Endothelial cell of umbilical vein (primary cell): ENCODE measurements at regions not wholly inside any gene's neighbourhood (a gene's known extent, or its start where the extent isn't known, plus 50 kb on each side); places are given as distances from the start of the nearest gene placed in this dataset.

Experiments
- BruUV-seq: library from RNA; stranded (reverse); fragments of 400-500 nt; replicated peaks from 2 replicates; lab custom pipeline; 2021; lab: Mats Ljungman, UMichigan
- CTCF ChIA-PET: fragments of 300-600, 350-600 bp; sonication (Branson Sonifier 250); formaldehyde crosslinking; loops from one replicate; lab custom pipeline; 2021; ENCODE audit warnings: antibody characterized with exemption, inconsistent platforms; lab: Charles Lee
- POLR2A ChIA-PET: fragments of 300-600, 350-600 bp; sonication (Branson Sonifier 250); formaldehyde crosslinking; loops from one replicate; lab custom pipeline; 2021; ENCODE audit warnings: antibody characterized with exemption, inconsistent platforms; lab: Charles Lee
- DNase-seq: peaks from one replicate; pipeline ENCODE4 v3.0.0-alpha.2; 2011; ENCODE audit warnings: low read depth, low spot score
- FAIRE-seq: peaks from 2 replicates; lab custom pipeline; 2011; peaks lifted over from hg19 to GRCh38; lab: Jason Lieb, UNC
- H2AFZ ChIP-seq: 2 replicates; pipeline ENCODE4 v1.6.0; 2012; ENCODE audit warnings: low read depth, low read length, control low read depth, inconsistent platforms
- H3K27ac ChIP-seq: 2 replicates; pipeline ENCODE4 v1.5.1; 2011; ENCODE audit warnings: low read depth, mild to moderate bottlenecking, control low read depth, low read length, moderate library complexity; ENCODE audit not compliant: insufficient read depth
- H3K27me3 ChIP-seq, 2 experiments: 2 replicates each; pipeline versions ENCODE4 v1.6.0 to v1.6.1; 2011; ENCODE audit warnings: low read length in 2 of 2, mixed read lengths in 1 of 2; ENCODE audit not compliant: control insufficient read depth in 2 of 2, insufficient read depth in 2 of 2
- H3K36me3 ChIP-seq, 2 experiments: 2 replicates in 1 of 2; 3 replicates in 1 of 2; pipeline ENCODE4 v1.5.1; 2011; ENCODE audit warnings: low read length in 2 of 2, mild to moderate bottlenecking in 1 of 2, moderate library complexity in 1 of 2; ENCODE audit not compliant: control insufficient read depth in 2 of 2, insufficient read depth in 2 of 2; ENCODE audit errors: extremely low read depth in 1 of 2
- H3K4me1 ChIP-seq: 3 replicates; pipeline ENCODE4 v1.5.1; 2011; ENCODE audit warnings: mild to moderate bottlenecking, low read length; ENCODE audit not compliant: control insufficient read depth, insufficient read depth; ENCODE audit errors: extremely low read depth
- H3K4me2 ChIP-seq: 2 replicates; pipeline ENCODE4 v1.6.1; 2011; ENCODE audit warnings: low read length, control low read depth, mixed read lengths; ENCODE audit not compliant: insufficient read depth
- H3K4me3 ChIP-seq, 3 experiments: fragments of 200-600 bp in 1 of 3; sonication (generic), shearing (Covaris generic) in 1 of 3; replicated peaks in 1 of 3; 2 replicates each; pipeline ENCODE4 v1.5.1; 2011 to 2016; ENCODE audit warnings: control low read depth in 3 of 3, low read length in 3 of 3, mild to moderate bottlenecking in 2 of 3, inconsistent platforms in 1 of 3, low read depth in 1 of 3, moderate library complexity in 1 of 3; ENCODE audit not compliant: insufficient read depth in 1 of 3
- H3K79me2 ChIP-seq: 2 replicates; pipeline ENCODE4 v1.6.0; 2012; ENCODE audit warnings: low read length, inconsistent platforms; ENCODE audit not compliant: control insufficient read depth, insufficient read depth
- H3K9ac ChIP-seq: replicated peaks from 2 replicates; pipeline ENCODE3; 2011; ENCODE audit warnings: low read length, control low read depth; ENCODE audit not compliant: insufficient read depth; ENCODE audit errors: extremely low read depth
- H3K9me1 ChIP-seq: replicated peaks from 3 replicates; pipeline ENCODE4 v1.6.0; 2011; ENCODE audit warnings: mild to moderate bottlenecking, low read length; ENCODE audit not compliant: control insufficient read depth, insufficient read depth; ENCODE audit errors: extremely low read depth
- H3K9me3 ChIP-seq: replicated peaks from 2 replicates; pipeline ENCODE4 v1.5.1; 2012; ENCODE audit warnings: low read length, inconsistent platforms; ENCODE audit not compliant: control insufficient read depth, insufficient read depth
- H4K20me1 ChIP-seq: replicated peaks from 2 replicates; pipeline ENCODE3; 2011; ENCODE audit warnings: mild to moderate bottlenecking, low read length; ENCODE audit not compliant: control insufficient read depth, insufficient read depth; ENCODE audit errors: extremely low read depth
- CTCF ChIP-seq, 2 donors: IDR thresholded peaks; 1 replicate in 1 of 2; 2 replicates in 1 of 2; pipeline ENCODE4 v1.5.1; 2011; ENCODE audit warnings: low read length in 2 of 2, mild to moderate bottlenecking in 2 of 2, moderate library complexity in 2 of 2, control low read depth in 1 of 2, inconsistent platforms in 1 of 2, low read depth in 1 of 2; ENCODE audit not compliant: insufficient read depth in 1 of 2; ENCODE audit errors: extremely low read depth in 1 of 2
- EZH2 ChIP-seq: IDR thresholded peaks from 2 replicates; pipeline ENCODE4 v1.6.1; 2012; ENCODE audit warnings: borderline replicate concordance, low read depth, mild to moderate bottlenecking, moderate library complexity, low read length, inconsistent platforms; ENCODE audit not compliant: severe bottlenecking
- FOS ChIP-seq: IDR thresholded peaks from 2 replicates; pipeline ENCODE4 v1.6.1; 2011; ENCODE audit warnings: mild to moderate bottlenecking, low read length, moderate library complexity, borderline replicate concordance; ENCODE audit not compliant: insufficient read depth
- GATA2 ChIP-seq: IDR thresholded peaks from 2 replicates; pipeline ENCODE4 v1.7.0; 2011; ENCODE audit warnings: low read depth, mild to moderate bottlenecking, moderate library complexity, mixed read lengths, low read length; ENCODE audit not compliant: insufficient read length, insufficient read depth
- JUN ChIP-seq: IDR thresholded peaks from 2 replicates; pipeline ENCODE4 v1.6.1; 2011; ENCODE audit warnings: borderline replicate concordance, low read depth; ENCODE audit not compliant: insufficient read length, insufficient read depth
- MAX ChIP-seq: IDR thresholded peaks from 2 replicates; pipeline ENCODE4 v1.6.1; 2011; ENCODE audit not compliant: insufficient read depth, insufficient read length
- MYC ChIP-seq: IDR thresholded peaks from one replicate; pipeline ENCODE4 v1.6.1; 2011; ENCODE audit warnings: mild to moderate bottlenecking, low read depth, low read length
- POLR2A ChIP-seq: IDR thresholded peaks from 2 replicates; pipeline ENCODE4 v1.6.1; 2012; ENCODE audit warnings: low read depth, mild to moderate bottlenecking, control low read depth, low read length
- POLR2AphosphoS5 ChIP-seq: IDR thresholded peaks from 2 replicates; pipeline ENCODE4 v1.6.1; 2012; ENCODE audit warnings: low read depth, mild to moderate bottlenecking, control low read depth, low read length, moderate library complexity; ENCODE audit not compliant: insufficient read depth
- dilution Hi-C: fragments of 300-500 bp; cut with MboI; formaldehyde crosslinking; loops from one replicate; pipeline ENCODE4 v1.15.0; 2019; ENCODE audit warnings: low sequenced_read_pairs; ENCODE audit not compliant: extremely low pct_ligation_motif_present
- intact Hi-C: fragments of 100-400 bp; cut with micrococcal nuclease; formaldehyde crosslinking; loops from one replicate; pipeline ENCODE4 v1.10.0; 2022

GRCh38 chr2:223450246-223450645, 151.9 kb downstream of the SCG2 start:
- no TSS peak for BruUV-seq
- dilution Hi-C loops (no loop called here), intact Hi-C loops (loop anchor here (10.0 kb wide), 1 partner anchor 215 kb away; no protein-coding TSS in a partner anchor)
- no peaks in the 10 kb centered on the region for H3K9me3 ChIP-seq
- H3K9me1 ChIP-seq = no peaks in the 10 kb centered on the region
- H3K4me3 ChIP-seq = no peak overlapping the region
- CTCF ChIA-PET = interaction anchor here (0.6 kb wide), 1 partner anchor 267 kb away, joined by 3 read pairs; no protein-coding TSS in a partner anchor
- no peak overlapping the region for H3K9ac ChIP-seq
- peaks cover 0 to 4% of the 10 kb centered on the region in 2 experiments for H3K27me3 ChIP-seq
- H3K4me1 ChIP-seq = no peaks in the 10 kb centered on the region
- H3K27ac ChIP-seq = no peak overlapping the region
- H3K79me2 ChIP-seq = no peaks in the 10 kb centered on the region
- TF ChIP-seq MYC (no peak), POLR2A (no peak), POLR2AphosphoS5 (no peak), CTCF (IDR thresholded peaks at IDR 0.05; ENCODE audit: extremely low read depth in 1 of 2, insufficient read depth in 1 of 2, low read depth in 1 of 2, low read length in 2 of 2) (no peak), FOS (no peak), MAX (no peak), EZH2 (no peak), JUN (no peak), GATA2 (no peak)
- H2AFZ ChIP-seq = no peak overlapping the region
- no peaks in the 10 kb centered on the region for H3K36me3 ChIP-seq
- H4K20me1 ChIP-seq = no peaks in the 10 kb centered on the region
- POLR2A ChIA-PET = no interaction called here
- no peak for DNase-seq
- no peak overlapping the region for H3K4me2 ChIP-seq
- no peak for FAIRE-seq
